ENCODE measurements at regions not wholly inside any gene's neighbourhood (a gene's known extent, or its start where the extent isn't known, plus 50 kb on each side); places are given as distances from the start of the nearest gene placed in this dataset.

GRCh38 chr14:95464514-95464913, 51.9 kb downstream of the SYNE3 start:
- Histone ChIP-seq H3K27ac (ENCODE audit: insufficient read depth, low read depth, low read length) (no peak overlapping the region), H3K4me2 (ENCODE audit: insufficient read depth, low read length) (no peak overlapping the region), H3K4me3 (replicated peaks in 1 of 3; ENCODE audit: insufficient read depth in 1 of 3, low read depth in 1 of 3, low read length in 3 of 3) (no peak overlapping the region), H2AFZ (ENCODE audit: low read depth, low read length) (no peak overlapping the region), H3K9ac (replicated peaks; ENCODE audit: extremely low read depth, insufficient read depth, low read length) (no peak overlapping the region), H3K36me3 (ENCODE audit: control insufficient read depth in 2 of 2, extremely low read depth in 1 of 2, insufficient read depth in 2 of 2, low read length in 2 of 2) (peaks cover 3 to 5% of the 10 kb centered on the region in 2 experiments), H3K4me1 (ENCODE audit: control insufficient read depth, extremely low read depth, insufficient read depth, low read length) (peaks cover 18% of the 10 kb centered on the region), H3K9me1 (replicated peaks; ENCODE audit: control insufficient read depth, extremely low read depth, insufficient read depth, low read length) (no peaks in the 10 kb centered on the region), H4K20me1 (replicated peaks; ENCODE audit: control insufficient read depth, extremely low read depth, insufficient read depth, low read length) (no peaks in the 10 kb centered on the region), H3K27me3 (ENCODE audit: control insufficient read depth in 2 of 2, insufficient read depth in 2 of 2, low read length in 2 of 2) (no peaks in the 10 kb centered on the region), H3K9me3 (replicated peaks; ENCODE audit: control insufficient read depth, insufficient read depth, low read length) (no peaks in the 10 kb centered on the region), H3K79me2 (ENCODE audit: control insufficient read depth, insufficient read depth, low read length) (no peaks in the 10 kb centered on the region)
- BruUV-seq (replicated peaks), result no TSS peak
- dilution Hi-C loops (cut with MboI; ENCODE audit: extremely low pct_ligation_motif_present, low sequenced_read_pairs), result no loop called here
- TF ChIP-seq MAX (IDR thresholded peaks at IDR 0.05; ENCODE audit: insufficient read depth, insufficient read length), result no peak
- TF ChIP-seq JUN (IDR thresholded peaks at IDR 0.05; ENCODE audit: borderline replicate concordance, insufficient read depth, insufficient read length, low read depth), result no peak
- TF ChIP-seq POLR2A (IDR thresholded peaks at IDR 0.05; ENCODE audit: low read depth, low read length), result no peak
- no peak for TF ChIP-seq EZH2 (IDR thresholded peaks at IDR 0.05; ENCODE audit: borderline replicate concordance, low read depth, low read length, severe bottlenecking)
- no peak for TF ChIP-seq CTCF (IDR thresholded peaks at IDR 0.05; ENCODE audit: extremely low read depth in 1 of 2, insufficient read depth in 1 of 2, low read depth in 1 of 2, low read length in 2 of 2)
- no peak for TF ChIP-seq POLR2AphosphoS5 (IDR thresholded peaks at IDR 0.05; ENCODE audit: insufficient read depth, low read depth, low read length)
- no peak for TF ChIP-seq FOS (IDR thresholded peaks at IDR 0.05; ENCODE audit: borderline replicate concordance, insufficient read depth, low read length)
- TF ChIP-seq GATA2 (IDR thresholded peaks at IDR 0.05; ENCODE audit: insufficient read depth, insufficient read length, low read depth, low read length), result no peak
- no peak for TF ChIP-seq MYC (IDR thresholded peaks at IDR 0.05; ENCODE audit: low read depth, low read length)
- POLR2A ChIA-PET, result no interaction called here
- intact Hi-C loops (cut with micrococcal nuclease), result loop anchor here (5.0 kb wide), 1 partner anchor 68 kb away; no protein-coding TSS in a partner anchor
- DNase-seq (ENCODE audit: low read depth, low spot score) (no peak), FAIRE-seq (no peak)
- CTCF ChIA-PET, result interaction anchor here (1.2 to 4.7 kb wide), 5 partner anchors 12 to 63 kb away, joined by 3 to 35 read pairs (median 5); no protein-coding TSS in a partner anchor

Measured in endothelial cell of umbilical vein (primary cell).